ENCODE measurements at regions not wholly inside any gene's neighbourhood (a gene's known extent, or its start where the extent isn't known, plus 50 kb on each side); places are given as distances from the start of the nearest gene placed in this dataset.

DNA sequence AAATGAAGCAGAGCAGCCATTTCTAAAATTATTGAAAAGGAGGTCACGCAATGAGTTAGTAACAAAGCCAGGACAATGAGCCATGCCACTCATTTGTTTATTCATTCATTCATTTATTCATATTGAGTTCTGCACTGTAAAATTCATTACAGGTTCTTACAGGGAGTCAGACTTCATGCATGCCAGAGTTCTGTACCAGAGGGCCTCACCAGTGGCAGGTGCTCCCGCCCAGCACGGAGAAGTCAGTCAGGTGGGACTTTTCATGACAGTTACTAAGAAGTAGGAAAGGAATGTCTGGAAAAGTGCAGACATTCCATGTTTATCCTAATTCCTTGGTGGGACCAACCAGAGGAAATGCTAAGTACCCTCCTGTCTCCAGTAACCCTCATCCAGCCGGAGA lies 217.5 kb upstream of the BLID start:
- no peak for TF ChIP-seq CHD2 (IDR thresholded peaks at IDR 0.05; ENCODE audit: low read length, partially characterized antibody)
- no peak for TF ChIP-seq CBX2 (IDR thresholded peaks at IDR 0.05; ENCODE audit: borderline replicate concordance, low read depth)
- TF ChIP-seq, protein P1, sequence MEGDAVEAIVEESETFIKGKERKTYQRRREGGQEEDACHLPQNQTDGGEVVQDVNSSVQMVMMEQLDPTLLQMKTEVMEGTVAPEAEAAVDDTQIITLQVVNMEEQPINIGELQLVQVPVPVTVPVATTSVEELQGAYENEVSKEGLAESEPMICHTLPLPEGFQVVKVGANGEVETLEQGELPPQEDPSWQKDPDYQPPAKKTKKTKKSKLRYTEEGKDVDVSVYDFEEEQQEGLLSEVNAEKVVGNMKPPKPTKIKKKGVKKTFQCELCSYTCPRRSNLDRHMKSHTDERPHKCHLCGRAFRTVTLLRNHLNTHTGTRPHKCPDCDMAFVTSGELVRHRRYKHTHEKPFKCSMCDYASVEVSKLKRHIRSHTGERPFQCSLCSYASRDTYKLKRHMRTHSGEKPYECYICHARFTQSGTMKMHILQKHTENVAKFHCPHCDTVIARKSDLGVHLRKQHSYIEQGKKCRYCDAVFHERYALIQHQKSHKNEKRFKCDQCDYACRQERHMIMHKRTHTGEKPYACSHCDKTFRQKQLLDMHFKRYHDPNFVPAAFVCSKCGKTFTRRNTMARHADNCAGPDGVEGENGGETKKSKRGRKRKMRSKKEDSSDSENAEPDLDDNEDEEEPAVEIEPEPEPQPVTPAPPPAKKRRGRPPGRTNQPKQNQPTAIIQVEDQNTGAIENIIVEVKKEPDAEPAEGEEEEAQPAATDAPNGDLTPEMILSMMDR (IDR thresholded peaks at IDR 0.05) = no peak
- no peak for TF ChIP-seq NR3C1 (IDR thresholded peaks at IDR 0.05)
- TF ChIP-seq SREBF2 (IDR thresholded peaks at IDR 0.05) = no peak
- TF ChIP-seq BHLHE40 (IDR thresholded peaks at IDR 0.05; ENCODE audit: low read depth, low read length) = no peak
- TF ChIP-seq TFCP2L1 (CRISPR knock-in tag; IDR thresholded peaks at IDR 0.05) = no peak
- TF ChIP-seq JUN (IDR thresholded peaks at IDR 0.05) = no peak

Data from A549 (cell line).